ENCODE measurements at regions not wholly inside any gene's neighbourhood (a gene's known extent, or its start where the extent isn't known, plus 50 kb on each side); places are given as distances from the start of the nearest gene placed in this dataset.

DNA sequence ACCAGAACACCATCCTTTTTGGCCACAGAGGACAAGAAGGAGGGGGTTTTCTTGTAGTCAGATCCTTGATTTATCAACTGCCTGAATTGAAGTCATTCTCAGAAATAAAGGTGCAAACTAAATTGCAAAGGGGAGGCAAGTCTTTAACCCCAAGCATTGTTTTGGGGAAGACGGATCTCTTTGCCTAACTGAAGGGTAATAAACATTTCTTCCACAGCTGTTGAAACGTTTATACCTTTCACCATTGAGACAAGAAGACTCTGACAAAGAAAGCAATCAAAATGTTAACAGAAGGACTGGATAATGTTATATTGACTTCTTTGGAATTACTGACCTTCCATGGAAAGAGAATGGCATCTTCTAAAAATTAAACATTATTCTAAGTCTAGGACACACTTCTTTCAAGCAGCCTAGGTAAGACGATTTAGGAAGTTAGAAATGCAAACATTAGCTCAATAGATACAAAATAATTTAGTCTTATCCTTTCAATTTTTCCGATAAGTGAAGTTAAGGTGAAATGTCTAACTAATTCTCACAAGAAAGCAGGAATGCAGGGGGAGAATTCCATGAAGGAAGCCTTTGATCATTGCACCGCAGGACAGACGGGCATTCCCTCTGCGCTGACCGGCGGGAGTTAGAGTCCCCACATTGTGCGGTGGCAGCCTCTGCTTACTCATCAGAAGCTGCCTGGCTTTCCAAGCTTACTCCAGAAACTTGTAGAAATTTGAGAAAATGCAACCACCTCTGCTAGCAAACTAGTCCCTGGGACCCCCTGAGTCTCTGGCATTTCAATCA lies 69.4 kb upstream of the COPS8 start:
- no peak for DNase-seq

- no peak for DNase-seq
These were observed 65.6 kb upstream of the COPS8 start for GRCh38 chr2:237020090-237020489.

DNA sequence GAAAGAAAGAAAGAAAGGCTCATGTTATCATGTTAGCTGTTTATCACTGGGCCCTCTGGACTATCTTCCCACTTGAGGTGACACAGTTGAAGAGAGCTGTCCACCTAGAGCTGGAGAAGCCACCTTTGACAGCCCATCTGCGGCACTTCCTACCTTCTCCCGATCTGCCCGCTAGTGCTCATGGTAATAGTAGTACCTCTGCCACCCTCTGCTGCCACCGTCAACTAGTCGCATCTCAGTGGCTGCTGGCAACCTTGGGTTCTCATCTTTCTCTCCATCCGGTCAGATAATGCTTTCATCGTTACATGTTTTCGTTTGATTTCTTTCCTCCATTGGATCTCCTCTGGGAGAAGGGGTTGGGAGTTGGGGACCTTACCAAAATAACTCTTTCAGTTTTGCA lies 63.2 kb upstream of the COPS8 start:
- no peak for DNase-seq

DNA sequence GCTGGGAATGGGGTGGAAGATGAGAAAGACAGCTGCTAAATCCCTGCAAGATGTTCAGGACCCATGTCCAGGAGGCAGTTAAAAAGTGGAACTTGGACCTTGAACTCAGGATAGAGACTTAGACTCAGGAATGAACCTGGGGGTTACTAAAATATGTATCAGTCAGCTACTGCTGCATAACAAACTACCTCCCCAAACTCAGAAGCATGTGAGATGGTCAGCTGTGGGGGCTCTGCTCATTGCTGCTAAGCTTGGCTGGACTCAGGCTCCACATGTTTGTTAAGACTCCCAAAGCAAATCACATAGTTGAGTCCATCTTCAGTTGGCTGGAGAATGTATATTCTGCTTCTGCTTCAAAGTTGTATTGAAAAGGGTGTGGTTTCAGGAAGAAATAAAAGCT lies 61.4 kb upstream of the COPS8 start:
- no peak for DNase-seq

- DNase-seq: no peak
These were observed 60.4 kb upstream of the COPS8 start for GRCh38 chr2:237025090-237025865.

- peak; percentile 30 for DNase-seq
These were observed 58.5 kb upstream of the COPS8 start for GRCh38 chr2:237026981-237027711.

GRCh38 chr2:237027712-237028029 lies 58.0 kb upstream of the COPS8 start:
- no peak for DNase-seq

- no peak for DNase-seq
These were observed 55.3 kb upstream of the COPS8 start for GRCh38 chr2:237030382-237030781.

- DNase-seq: no peak
These were observed 52.1 kb upstream of the COPS8 start for GRCh38 chr2:237033536-237034060.

DNA sequence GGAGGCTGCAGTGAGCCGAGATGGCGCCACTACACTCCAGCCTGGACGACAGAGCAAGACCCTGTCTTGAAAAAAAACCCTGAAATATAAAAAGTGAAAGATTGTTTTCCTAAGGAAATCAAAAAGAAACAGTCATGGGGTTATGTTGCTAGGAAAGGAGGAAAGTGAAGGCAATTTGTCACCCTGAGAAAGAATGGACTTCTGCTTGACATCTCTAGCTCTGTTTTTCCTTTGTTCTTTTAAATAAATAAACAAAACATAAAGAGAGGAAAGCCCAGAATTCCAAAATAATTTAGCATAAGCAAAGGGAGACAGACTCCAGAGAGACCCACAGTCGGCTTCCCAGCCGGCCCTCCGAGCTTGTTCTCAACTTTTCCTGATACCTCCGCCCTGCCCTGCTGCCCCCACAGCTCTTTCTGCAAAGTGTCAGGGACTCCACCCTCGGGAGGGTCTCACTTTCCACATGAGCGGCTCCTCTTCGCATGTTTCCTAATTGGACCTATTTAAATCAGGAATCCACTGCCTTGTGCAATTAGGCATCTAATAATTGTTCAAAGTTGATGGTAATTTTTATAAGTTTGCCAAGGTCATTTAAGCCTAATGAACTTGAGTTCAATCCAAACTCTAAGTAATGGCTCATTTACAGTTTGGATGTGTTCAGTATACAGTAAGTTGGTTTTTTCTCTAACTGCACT lies 49.8 kb upstream of the COPS8 start:
- no peak for DNase-seq

Measured in activated CD8-positive, alpha-beta memory T cell treated with anti-CD3 and anti-CD28 coated beads, Interleukin-2, amount 50 U/mL, for 4 hours (primary cell).